ENCODE measurements at regions not wholly inside any gene's neighbourhood (a gene's known extent, or its start where the extent isn't known, plus 50 kb on each side); places are given as distances from the start of the nearest gene placed in this dataset.

DNA sequence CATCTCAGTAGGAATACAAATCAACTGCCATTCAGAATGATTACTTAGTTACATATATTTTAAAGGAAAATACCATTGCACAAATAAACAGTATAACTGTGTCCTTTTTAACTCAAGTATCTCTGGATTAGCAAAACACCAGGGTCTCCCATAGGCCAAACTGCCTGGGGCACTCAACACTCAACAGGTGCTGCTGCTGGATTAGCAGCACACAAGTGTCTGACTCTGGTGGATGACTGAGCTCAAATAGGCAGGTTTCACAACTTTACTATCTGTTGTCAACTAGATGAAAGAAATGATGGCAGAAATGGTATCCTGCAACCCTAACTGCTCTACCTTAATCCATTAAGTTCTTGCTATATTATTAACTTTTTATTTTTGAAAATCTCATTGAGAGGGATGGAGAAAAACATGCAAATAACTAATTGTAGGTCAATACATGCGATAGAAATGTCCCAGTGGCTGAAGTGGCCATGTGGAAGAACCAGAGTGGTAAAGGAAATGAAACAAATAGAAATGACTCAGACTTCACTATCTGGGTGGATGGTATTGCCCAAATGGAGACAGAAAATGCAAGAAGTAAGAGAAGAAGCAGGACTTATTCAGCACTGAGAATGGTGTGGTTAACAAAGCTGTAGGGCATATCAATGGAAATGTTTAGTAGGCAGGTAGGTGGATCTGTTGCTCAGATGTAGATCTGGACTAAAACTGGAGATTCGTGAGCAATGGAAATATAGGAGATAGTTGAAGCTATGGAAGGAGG lies 90.8 kb upstream of the CCDC190 start:
- DNase-seq (ENCODE audit: low read depth), result peak; percentile 57
- TF ChIP-seq, protein P1, sequence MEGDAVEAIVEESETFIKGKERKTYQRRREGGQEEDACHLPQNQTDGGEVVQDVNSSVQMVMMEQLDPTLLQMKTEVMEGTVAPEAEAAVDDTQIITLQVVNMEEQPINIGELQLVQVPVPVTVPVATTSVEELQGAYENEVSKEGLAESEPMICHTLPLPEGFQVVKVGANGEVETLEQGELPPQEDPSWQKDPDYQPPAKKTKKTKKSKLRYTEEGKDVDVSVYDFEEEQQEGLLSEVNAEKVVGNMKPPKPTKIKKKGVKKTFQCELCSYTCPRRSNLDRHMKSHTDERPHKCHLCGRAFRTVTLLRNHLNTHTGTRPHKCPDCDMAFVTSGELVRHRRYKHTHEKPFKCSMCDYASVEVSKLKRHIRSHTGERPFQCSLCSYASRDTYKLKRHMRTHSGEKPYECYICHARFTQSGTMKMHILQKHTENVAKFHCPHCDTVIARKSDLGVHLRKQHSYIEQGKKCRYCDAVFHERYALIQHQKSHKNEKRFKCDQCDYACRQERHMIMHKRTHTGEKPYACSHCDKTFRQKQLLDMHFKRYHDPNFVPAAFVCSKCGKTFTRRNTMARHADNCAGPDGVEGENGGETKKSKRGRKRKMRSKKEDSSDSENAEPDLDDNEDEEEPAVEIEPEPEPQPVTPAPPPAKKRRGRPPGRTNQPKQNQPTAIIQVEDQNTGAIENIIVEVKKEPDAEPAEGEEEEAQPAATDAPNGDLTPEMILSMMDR (IDR thresholded peaks at IDR 0.05; ENCODE audit: insufficient read depth, low read depth, low read length, missing control alignments), result no peak
- H3K4me3 ChIP-seq (ENCODE audit: low read depth, low read length), result no peak overlapping the region

DNA sequence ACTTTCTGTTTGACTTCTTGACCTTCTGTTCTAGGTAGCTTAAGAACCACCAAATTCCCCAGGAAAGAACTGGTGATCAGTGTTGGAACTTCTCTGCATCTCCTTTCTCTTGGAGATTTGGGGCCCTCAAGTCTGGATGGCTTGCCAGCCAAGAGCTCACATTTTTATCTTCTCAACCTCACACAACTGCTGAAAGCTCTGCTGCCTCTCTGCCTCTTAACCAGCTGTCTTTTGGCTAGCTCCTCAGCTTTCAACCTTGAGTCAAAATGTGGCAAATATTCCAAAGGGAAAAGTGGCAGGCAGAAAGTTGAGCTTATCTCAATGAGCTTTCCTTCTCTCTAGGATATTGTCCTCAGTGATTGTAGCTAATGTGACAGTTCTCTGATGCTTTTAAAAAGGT lies 89.2 kb upstream of the CCDC190 start:
- no peak for DNase-seq (ENCODE audit: low read depth)
- TF ChIP-seq, protein P1 (IDR thresholded peaks at IDR 0.05; ENCODE audit: insufficient read depth, low read depth, low read length, missing control alignments), result no peak
- H3K4me3 ChIP-seq (ENCODE audit: low read depth, low read length), result no peak overlapping the region

DNA sequence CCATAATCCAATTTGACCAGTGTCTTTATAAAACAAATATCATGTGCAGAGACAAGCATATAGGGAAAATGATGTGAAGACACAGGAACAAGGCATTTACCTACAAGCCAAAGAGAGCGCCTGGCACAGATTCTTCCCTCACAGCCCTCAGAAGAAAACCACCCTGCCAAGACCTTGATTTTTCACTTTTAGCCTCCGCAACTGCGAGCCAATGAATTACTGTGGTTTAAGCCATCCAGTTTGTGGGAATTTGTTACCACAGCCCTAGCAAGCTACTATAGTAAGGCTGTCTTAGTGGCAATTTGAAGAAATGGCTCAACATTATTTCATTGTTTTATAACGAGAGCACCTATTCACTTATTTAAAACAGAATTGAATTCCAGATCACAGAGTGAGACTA lies 85.7 kb upstream of the CCDC190 start:
- no peak for DNase-seq (ENCODE audit: low read depth)

DNA sequence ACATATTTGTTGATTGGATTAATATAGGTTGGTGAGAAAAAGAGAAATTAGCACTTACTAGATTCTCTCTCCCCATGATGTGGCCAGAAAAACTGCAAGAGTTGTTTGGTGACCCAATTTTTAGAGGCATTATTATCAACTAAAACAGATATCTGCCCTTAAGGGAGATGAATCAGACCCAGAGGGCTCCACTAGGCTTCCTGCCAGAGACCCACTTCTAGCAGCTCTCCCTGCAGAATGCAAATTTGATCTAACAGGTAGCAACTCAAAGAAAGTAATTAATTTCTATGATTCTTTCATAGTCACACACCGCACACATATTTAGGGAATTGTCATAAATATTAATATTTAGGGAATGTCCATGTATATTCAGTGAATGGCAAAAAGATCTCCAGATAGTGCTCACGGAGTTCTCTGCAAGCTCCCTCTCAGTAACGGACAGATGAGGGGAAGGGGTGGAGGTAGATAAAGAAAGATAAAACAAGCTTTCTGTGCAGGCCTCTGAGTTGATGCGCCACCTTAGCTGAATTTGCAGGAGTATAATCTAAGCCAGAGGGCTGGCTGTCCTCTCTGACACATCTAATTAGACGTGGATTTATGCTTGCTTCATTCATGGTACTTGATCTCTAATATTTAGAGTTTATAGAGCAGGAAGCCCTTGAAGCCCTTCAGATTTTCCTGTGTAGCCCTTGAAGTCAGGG lies 84.1 kb upstream of the CCDC190 start:
- DNase-seq (ENCODE audit: low read depth), result no peak
- TF ChIP-seq, protein P1 (IDR thresholded peaks at IDR 0.05; ENCODE audit: insufficient read depth, low read depth, low read length, missing control alignments), result no peak
- no peak overlapping the region for H3K4me3 ChIP-seq (ENCODE audit: low read depth, low read length)

More for the DNA sequence above, 85.7 kb upstream of the CCDC190 start:
- TF ChIP-seq, protein P1 (IDR thresholded peaks at IDR 0.05; ENCODE audit: insufficient read depth, low read depth, low read length, missing control alignments), result no peak
- H3K4me3 ChIP-seq (ENCODE audit: low read depth, low read length), result no peak overlapping the region

DNA sequence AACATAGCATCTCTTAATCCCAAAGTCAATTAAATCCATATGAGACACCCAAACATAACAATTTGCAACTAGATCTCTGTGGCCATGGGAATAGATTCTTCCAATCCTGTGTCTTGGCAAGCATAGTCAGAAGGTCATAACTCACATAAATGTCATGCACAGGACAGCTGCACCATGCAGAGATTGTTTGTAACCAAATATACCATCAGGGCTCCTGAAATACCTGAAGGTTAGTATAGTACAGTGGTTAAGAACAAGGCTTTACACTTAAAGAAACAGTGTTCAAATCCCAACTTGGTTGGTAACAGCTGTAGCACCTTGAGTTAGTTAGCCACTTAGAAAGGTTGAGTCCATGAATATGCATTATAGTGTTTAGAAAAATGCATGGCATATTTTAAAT lies 82.6 kb upstream of the CCDC190 start:
- TF ChIP-seq, protein P1 (IDR thresholded peaks at IDR 0.05; ENCODE audit: insufficient read depth, low read depth, low read length, missing control alignments), result no peak
- H3K4me3 ChIP-seq (ENCODE audit: low read depth, low read length), result no peak overlapping the region
- DNase-seq (ENCODE audit: low read depth), result no peak

DNA sequence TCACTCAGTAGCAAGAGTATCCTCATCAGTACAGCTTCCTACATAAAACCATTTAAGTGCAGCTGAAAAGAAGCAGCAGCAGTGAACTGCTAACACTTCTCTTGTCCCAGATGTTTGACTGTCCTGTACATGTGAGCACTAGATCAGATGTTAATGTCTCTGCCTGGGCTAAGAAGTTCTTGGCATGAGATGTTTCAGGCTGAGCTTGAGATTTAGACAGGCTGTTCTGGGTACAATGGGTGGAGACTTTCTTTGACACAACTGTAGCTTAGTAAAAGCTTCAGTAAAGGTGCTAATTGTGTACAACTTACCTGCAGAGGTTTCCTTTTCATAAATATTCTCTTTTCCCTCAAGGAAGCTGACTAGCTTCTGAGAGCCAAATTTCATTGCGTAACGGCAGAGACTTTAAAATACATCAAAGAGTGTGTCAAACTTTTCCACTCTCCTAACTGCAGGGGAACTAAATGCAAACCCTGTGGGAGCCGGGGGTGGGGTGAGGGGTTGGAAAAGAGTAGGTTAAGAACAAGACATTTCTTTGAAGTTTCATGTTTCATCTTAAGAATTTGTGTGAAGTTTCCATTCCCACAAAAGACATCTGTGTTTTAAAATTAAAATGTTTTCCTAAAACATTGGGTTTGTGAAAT lies 82.1 kb upstream of the CCDC190 start:
- no peak overlapping the region for H3K4me3 ChIP-seq (ENCODE audit: low read depth, low read length)
- no peak for DNase-seq (ENCODE audit: low read depth)
- TF ChIP-seq, protein P1 (IDR thresholded peaks at IDR 0.05; ENCODE audit: insufficient read depth, low read depth, low read length, missing control alignments), result no peak
